CD4-positive, alpha-beta T cell treated with Interleukin-17A for 1 hour (primary cell): ENCODE measurements at regions not wholly inside any gene's neighbourhood (a gene's known extent, or its start where the extent isn't known, plus 50 kb on each side); places are given as distances from the start of the nearest gene placed in this dataset.
"Not testable (repeated sequence)": the region's sequence is repeated elsewhere in the genome, so short reads cannot be mapped to it uniquely, and the experiment has no call there.

Source experiments
- DNase-seq: peaks from one replicate; pipeline ENCODE4 v3.0.0-alpha.2; 2020

DNA sequence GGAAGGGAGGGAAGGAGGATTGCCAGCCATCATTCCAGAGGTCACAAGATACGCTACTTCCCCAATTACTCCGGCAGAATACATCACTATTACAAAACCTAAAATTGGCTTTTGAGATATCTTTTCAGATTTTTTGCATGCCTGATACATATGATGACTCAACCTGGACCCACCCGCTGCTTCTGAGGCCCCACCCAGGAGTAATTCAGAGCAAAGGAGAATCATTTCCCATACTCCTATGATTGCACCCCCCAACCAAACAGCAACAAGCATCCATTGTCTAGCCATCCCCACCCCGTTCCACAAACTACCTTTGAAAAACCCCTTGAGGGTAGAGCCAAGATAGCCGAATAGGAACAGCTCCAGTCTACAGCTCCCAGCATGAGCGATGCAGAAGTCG lies 163.5 kb upstream of the GJE1 start:
- DNase-seq, result no peak

- DNase-seq, result no peak
Measured at GRCh38 chr6:141968632-141969031, 164.1 kb upstream of the GJE1 start.

DNA sequence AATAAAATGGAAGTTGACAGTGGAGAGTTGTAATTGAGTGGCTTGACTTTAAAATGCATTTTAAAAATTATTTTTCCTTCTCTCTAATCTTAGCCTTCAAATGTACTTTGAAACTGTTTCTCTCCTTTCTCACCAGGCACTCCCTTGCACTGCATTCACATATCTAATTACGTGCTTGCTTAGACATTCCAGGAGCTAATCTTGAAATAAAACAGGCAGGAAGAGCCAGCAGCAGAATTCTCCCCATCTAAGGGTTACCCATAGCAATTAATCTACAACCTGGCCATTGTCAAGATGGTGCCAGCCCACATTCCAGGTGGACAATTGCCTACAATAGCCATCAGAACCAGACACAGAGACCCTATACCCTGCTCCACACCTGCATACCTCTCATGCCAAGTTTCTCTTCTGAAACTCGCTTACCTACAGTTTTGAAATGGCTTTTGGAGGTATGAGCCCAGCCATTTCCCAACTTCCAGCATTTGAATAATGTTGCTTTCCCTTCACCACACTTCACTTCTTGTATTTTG lies 167.6 kb upstream of the GJE1 start:
- no peak for DNase-seq

- DNase-seq, result no peak
Measured at GRCh38 chr6:141963543-141964295, 169.0 kb upstream of the GJE1 start.

DNA sequence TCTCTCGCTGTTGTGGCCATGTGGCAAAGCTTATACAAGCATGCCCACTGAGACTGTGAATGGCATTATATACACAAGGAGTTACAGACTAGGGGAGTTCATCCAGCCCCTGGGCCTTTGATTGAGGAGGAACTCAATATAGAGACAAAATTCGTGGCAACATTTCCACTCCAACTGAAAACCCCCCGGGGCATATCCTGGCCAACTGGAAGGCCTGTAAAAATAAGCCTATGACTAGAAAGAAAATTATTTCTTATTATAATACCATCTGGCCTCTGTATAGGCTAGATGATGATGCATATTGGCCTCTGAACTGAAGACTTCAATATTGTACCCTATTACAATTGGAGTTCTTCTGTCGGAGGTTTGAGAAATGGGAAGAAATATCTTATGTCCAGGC lies 175.5 kb upstream of the GJE1 start:
- no peak for DNase-seq

DNA sequence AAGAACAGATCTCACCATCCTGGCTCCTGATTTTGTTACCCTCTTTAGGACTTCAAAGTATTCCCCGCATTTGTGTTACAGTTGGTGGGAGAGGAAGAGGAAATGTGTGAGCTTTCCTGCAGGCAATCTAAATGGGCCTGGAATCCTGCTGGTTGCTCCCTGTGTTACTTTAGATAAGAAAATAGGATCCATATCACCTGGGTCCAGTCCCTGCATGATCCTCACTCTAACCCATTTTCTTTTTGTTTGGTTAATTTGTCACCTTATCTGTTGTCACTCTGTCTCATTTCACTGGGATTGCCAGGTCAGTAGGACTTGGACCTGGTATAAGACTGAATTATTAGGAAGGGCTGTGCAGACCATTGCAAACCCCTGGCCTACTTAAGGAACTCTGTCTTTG lies 175.9 kb upstream of the GJE1 start:
- no peak for DNase-seq

GRCh38 chr6:141956046-141956761 lies 176.5 kb upstream of the GJE1 start:
- DNase-seq, result no peak

GRCh38 chr6:141953072-141953471 lies 179.7 kb upstream of the GJE1 start:
- DNase-seq, result no peak

- DNase-seq, result no peak
Measured at GRCh38 chr6:141946502-141946901, 186.2 kb upstream of the GJE1 start.

DNA sequence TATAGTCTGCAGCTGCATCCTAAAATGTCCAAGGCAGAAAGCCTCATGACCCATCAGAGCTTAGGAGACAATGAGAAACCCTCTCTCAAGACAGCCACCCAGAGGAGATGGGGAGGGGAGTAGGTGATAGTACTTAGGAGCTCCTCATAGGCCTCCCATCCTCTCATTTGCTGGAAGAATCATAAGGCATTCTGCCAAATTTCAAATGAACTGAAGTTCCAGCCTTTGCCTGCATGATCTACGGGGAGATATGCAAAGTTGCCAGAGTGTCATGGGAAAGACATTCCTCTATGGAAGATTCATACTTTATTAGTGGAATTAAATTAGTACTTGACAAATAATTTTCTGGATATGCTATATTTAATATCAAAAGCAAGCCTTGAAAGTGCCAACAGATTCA lies 194.1 kb upstream of the GJE1 start:
- no peak for DNase-seq

DNA sequence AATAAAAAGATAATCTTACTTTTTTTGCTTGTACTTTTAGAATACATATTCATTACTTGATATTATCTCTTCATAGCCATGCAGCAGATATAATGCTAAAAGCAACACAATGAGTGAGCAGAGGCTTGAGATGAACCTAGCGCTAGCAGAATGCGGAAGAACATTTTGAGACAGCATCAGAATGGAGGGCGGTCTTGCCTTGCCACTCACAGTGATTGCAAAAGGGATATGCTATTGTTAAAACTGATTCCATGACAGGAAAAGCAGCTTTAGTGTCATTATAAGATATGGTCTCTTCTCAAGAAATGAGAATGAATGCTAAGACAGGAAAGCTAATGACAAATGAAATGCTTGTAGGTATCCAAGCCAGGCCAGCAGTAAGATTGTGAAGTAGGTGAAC lies 200.0 kb upstream of the GJE1 start:
- no peak for DNase-seq

GRCh38 chr6:141926200-141926900 lies 206.4 kb upstream of the GJE1 start:
- DNase-seq, result not testable (repeated sequence)

- no peak for DNase-seq
Measured at GRCh38 chr6:141925001-141925400, 207.7 kb upstream of the GJE1 start.

DNA sequence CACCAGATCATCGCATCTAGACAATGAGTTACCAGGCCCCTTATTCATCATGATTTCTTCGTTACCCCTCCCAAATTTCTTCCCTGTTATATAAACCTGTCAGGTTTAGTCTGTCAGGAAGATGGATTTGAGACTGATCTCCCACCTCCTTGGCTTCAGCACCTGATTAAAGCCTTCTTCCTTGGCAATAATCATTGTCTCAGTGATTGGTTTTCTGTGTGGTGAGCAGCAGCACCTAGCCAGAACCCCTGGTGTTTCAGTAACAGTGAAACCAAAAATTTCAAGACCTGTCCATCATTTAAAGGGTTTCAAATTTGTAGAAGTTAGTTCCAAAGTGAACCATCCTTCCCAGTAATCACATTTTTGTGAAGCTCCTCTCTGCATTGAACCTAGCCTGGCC lies 209.8 kb upstream of the GJE1 start:
- DNase-seq, result no peak

- DNase-seq, result not testable (repeated sequence)
Measured at GRCh38 chr6:141916682-141917505, 215.8 kb upstream of the GJE1 start.

DNA sequence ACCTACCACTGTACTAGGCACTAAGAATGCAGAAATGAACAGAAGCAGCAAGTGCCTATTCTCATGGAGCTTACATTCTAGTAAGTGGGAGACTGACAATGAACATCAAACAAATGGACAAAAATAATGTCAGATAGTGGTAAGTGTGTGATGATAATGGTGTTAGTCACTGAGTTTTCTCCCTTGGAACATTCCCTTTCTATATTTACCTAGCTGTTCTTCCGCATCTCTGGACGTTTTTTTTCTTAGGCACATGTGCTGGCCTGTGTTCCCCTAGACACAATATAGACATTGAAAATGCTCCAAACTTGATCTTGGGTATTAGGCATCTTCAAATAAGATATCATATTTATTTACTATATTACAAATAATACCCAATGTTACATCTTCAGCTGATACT lies 218.1 kb upstream of the GJE1 start:
- no peak for DNase-seq

DNA sequence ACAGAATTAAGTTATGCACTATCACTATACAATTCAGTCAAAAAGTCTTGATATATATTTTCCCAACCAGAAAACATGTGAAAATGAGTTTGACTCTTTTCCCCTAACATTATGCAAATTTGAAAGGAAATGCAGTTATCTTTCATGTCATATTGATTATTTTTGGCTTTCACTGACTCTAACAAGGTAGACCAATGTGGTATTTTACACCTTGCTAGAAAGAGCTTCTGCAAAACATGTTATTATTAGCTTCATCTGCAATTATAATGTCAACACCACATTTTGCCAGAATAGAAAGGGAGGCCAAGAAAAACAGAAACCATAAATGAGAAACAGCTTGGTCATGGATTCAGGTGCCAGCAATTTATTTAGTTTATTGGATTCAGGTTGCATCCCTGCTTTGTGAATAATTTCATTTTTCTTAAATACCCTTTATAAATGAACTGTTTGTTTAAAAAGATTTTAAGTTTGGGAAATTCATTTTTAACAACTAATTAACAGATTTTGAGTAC lies 226.1 kb upstream of the GJE1 start:
- DNase-seq, result no peak

DNA sequence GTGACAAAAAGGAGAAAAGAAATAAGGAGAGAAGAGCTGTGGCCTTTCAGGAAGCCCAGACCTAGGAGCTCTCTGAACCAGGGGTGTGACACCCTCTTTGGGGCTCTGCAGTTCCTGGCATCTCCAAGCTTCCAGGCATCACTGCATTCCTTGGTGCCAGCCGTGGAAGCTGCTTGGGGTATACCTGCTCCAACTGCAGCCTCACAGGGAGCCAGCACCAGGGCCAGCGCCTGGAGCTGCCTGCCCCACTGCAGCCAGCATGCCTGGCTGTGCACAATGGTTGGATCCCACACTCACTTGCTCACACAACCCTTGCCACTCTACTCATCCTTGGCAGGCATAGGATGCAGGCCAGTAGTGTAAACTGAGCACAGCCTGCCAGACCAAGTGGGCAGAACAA lies 242.1 kb upstream of the GJE1 start:
- DNase-seq, result no peak

- DNase-seq, result no peak
Measured at GRCh38 chr6:141884850-141885249, 247.9 kb upstream of the GJE1 start.

DNA sequence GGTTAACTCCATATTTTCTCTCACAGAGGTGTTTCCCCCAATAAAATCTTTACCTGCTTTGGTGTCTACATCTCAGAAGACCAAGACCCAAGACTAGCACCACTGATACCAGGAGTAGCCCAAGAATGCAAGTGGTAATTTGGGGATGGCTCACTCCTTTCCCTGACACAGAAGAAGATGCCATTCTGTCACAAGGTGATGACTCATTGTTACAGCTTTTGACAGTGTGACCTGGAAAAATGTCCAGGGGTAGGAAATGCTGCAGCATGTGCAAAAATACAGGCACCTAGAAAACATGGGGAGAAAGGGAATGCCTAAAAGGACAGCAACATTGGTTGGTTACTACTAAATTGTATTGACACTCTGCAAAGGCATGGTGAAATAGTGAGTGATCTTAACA lies 254.0 kb upstream of the GJE1 start:
- DNase-seq, result no peak

GRCh38 chr6:141877275-141877983 lies 255.3 kb upstream of the GJE1 start:
- no peak for DNase-seq
